Gastrocnemius medialis (tissue), 4 donors: ENCODE measurements at regions not wholly inside any gene's neighbourhood (a gene's known extent, or its start where the extent isn't known, plus 50 kb on each side); places are given as distances from the start of the nearest gene placed in this dataset.

Experiments
- CTCF ChIP-seq, 5 experiments: fragments of 450-650 bp in 3 of 5; fragments of 200-600 bp in 2 of 5; sonication (generic) in 2 of 5; IDR thresholded peaks in 4 of 5; conservative IDR thresholded peaks in 1 of 5; 1 replicate in 4 of 5; 2 replicates in 1 of 5; pipeline ENCODE4 v1.5.1; 2016 to 2019; ENCODE audit warnings: antibody characterized with exemption in 5 of 5, mild to moderate bottlenecking in 3 of 5, moderate library complexity in 3 of 5
- POLR2A ChIP-seq, 2 donors: fragments of 450-650 bp; IDR thresholded peaks; one replicate each; pipeline ENCODE4 v1.6.1; 2017; ENCODE audit warnings: antibody characterized with exemption in 2 of 2, mild to moderate bottlenecking in 2 of 2, moderate library complexity in 2 of 2

- TF ChIP-seq CTCF (IDR thresholded peaks at IDR 0.05 in 4 of 5, conservative IDR thresholded peaks at IDR 0.05 in 1 of 5) (no peak), POLR2A (IDR thresholded peaks at IDR 0.05) (no peak)
Observed at GRCh38 chr5:122707796-122708195, 67.1 kb upstream of the SNX2 start.
